Esophagus (tissue), 2 donors: ENCODE measurements at regions not wholly inside any gene's neighbourhood (a gene's known extent, or its start where the extent isn't known, plus 50 kb on each side); places are given as distances from the start of the nearest gene placed in this dataset.

Source experiments
- H3K27ac ChIP-seq, 2 donors: one replicate each; pipeline ENCODE4 v1.5.1; 2013; ENCODE audit warnings: low read depth in 2 of 2, mild to moderate bottlenecking in 2 of 2, inconsistent platforms in 1 of 2, low read length in 1 of 2, moderate library complexity in 1 of 2
- H3K27me3 ChIP-seq, 2 donors: one replicate each; pipeline ENCODE4 v1.6.1; 2013; ENCODE audit warnings: low read length in 2 of 2, control low read depth in 1 of 2, mild to moderate bottlenecking in 1 of 2; ENCODE audit not compliant: insufficient read depth in 2 of 2, control insufficient read depth in 1 of 2
- H3K36me3 ChIP-seq, 2 donors: one replicate each; pipeline ENCODE4 v1.6.1; 2013; ENCODE audit warnings: low read length in 1 of 2; ENCODE audit not compliant: control insufficient read depth in 2 of 2, insufficient read depth in 2 of 2
- H3K4me1 ChIP-seq, 2 donors: one replicate each; pipeline ENCODE4 v1.6.1; 2013; ENCODE audit warnings: low read length in 1 of 2; ENCODE audit not compliant: control insufficient read depth in 2 of 2, insufficient read depth in 2 of 2
- H3K4me3 ChIP-seq, 2 donors: one replicate each; pipeline ENCODE4 v1.5.1; 2013; ENCODE audit warnings: low read length in 2 of 2, mild to moderate bottlenecking in 2 of 2, low read depth in 1 of 2, moderate library complexity in 1 of 2
- H3K9me3 ChIP-seq, 2 donors: one replicate each; pipeline ENCODE4 v1.6.1; 2013; ENCODE audit warnings: mild to moderate bottlenecking in 2 of 2, low read depth in 1 of 2, low read length in 1 of 2, moderate library complexity in 1 of 2; ENCODE audit not compliant: control insufficient read depth in 2 of 2, insufficient read depth in 1 of 2
- WGBS, 2 donors: extraction: QIAGEN DNeasy Blood & Tissue Kit; methylation state at CpG; one replicate each; pipeline ENCODE4 v1.1.7; 2013; 5-methylcytosine and 5-hydroxymethylcytosine counted together
- donor health status: healthy with polysubstance abuse.
- donor health status: Bipolar disorder and iron deficiency.

GRCh38 chr3:19652336-19652735 lies 281.7 kb downstream of the EFHB start:
- Histone ChIP-seq H3K27me3 (no peaks in the 10 kb centered on the region), H3K36me3 (no peaks in the 10 kb centered on the region), H3K4me3 (no peak overlapping the region), H3K4me1 (no peaks in the 10 kb centered on the region), H3K9me3 (no peaks in the 10 kb centered on the region), H3K27ac (no peak overlapping the region)

GRCh38 chr3:19645093-19645492 lies 288.9 kb downstream of the EFHB start:
- H3K27me3 ChIP-seq, result no peaks in the 10 kb centered on the region
- no peak overlapping the region for H3K4me3 ChIP-seq
- no peaks in the 10 kb centered on the region for H3K4me1 ChIP-seq
- H3K27ac ChIP-seq, result no peak overlapping the region
- no peaks in the 10 kb centered on the region for H3K9me3 ChIP-seq
- no peaks in the 10 kb centered on the region for H3K36me3 ChIP-seq
- 46 to 50% methylated on average over 2 of the region's 2 CpGs for WGBS, 2 donors

- no peaks in the 10 kb centered on the region for H3K4me1 ChIP-seq
- no peak overlapping the region for H3K4me3 ChIP-seq
- no peaks in the 10 kb centered on the region for H3K36me3 ChIP-seq
- WGBS, 2 donors, result 73 to 79% methylated on average over 2 of the region's 2 CpGs
- H3K27ac ChIP-seq, result no peak overlapping the region
- no peaks in the 10 kb centered on the region for H3K9me3 ChIP-seq
- H3K27me3 ChIP-seq, result no peaks in the 10 kb centered on the region
Observed at GRCh38 chr3:19644405-19644804, 289.6 kb downstream of the EFHB start.

- no peaks in the 10 kb centered on the region for H3K27me3 ChIP-seq
- no peak overlapping the region for H3K27ac ChIP-seq
- no peaks in the 10 kb centered on the region for H3K4me1 ChIP-seq
- no peak overlapping the region for H3K4me3 ChIP-seq
- WGBS, 2 donors, result 71 to 73% methylated on average over 2 of the region's 2 CpGs
- no peaks in the 10 kb centered on the region for H3K36me3 ChIP-seq
- H3K9me3 ChIP-seq, result no peaks in the 10 kb centered on the region
Observed at GRCh38 chr3:19641408-19641807, 292.6 kb downstream of the EFHB start.

GRCh38 chr3:19632099-19633074 lies 301.6 kb downstream of the EFHB start:
- Histone ChIP-seq H3K4me1 (no peaks in the 10 kb centered on the region), H3K4me3 (no peak overlapping the region), H3K9me3 (no peaks in the 10 kb centered on the region), H3K27me3 (no peaks in the 10 kb centered on the region), H3K27ac (no peak overlapping the region), H3K36me3 (no peaks in the 10 kb centered on the region)
- 78 to 80% methylated on average over 5 of the region's 5 CpGs for WGBS, 2 donors

- Histone ChIP-seq H3K4me1 (no peaks in the 10 kb centered on the region), H3K4me3 (no peak overlapping the region), H3K9me3 (no peaks in the 10 kb centered on the region), H3K27ac (no peak overlapping the region), H3K36me3 (no peaks in the 10 kb centered on the region), H3K27me3 (no peaks in the 10 kb centered on the region)
- 52 to 62% methylated on average over 2 of the region's 2 CpGs for WGBS, 2 donors
Observed at GRCh38 chr3:19598870-19599269, 335.1 kb downstream of the EFHB start.

- no peaks in the 10 kb centered on the region for H3K27me3 ChIP-seq
- H3K9me3 ChIP-seq, result no peaks in the 10 kb centered on the region
- H3K36me3 ChIP-seq, result no peaks in the 10 kb centered on the region
- H3K27ac ChIP-seq, result no peak overlapping the region
- 70 to 78% methylated on average over 1 of the region's 1 CpG for WGBS, 2 donors
- H3K4me3 ChIP-seq, result no peak overlapping the region
- H3K4me1 ChIP-seq, result no peaks in the 10 kb centered on the region
Observed at GRCh38 chr3:19596408-19596807, 337.6 kb downstream of the EFHB start.

GRCh38 chr3:19595884-19596283 lies 338.1 kb downstream of the EFHB start:
- Histone ChIP-seq H3K27me3 (no peaks in the 10 kb centered on the region), H3K4me1 (no peaks in the 10 kb centered on the region), H3K36me3 (no peaks in the 10 kb centered on the region), H3K4me3 (no peak overlapping the region), H3K9me3 (no peaks in the 10 kb centered on the region), H3K27ac (no peak overlapping the region)
- WGBS, 2 donors, result 59 to 74% methylated on average over 1 of the region's 1 CpG
